ENCODE measurements at regions not wholly inside any gene's neighbourhood (a gene's known extent, or its start where the extent isn't known, plus 50 kb on each side); places are given as distances from the start of the nearest gene placed in this dataset.

GRCh38 chr11:13102513-13102840 is 93.4 kb downstream of the RASSF10 start:
- TF ChIP-seq ZNF70 (CRISPR knock-in tag; IDR thresholded peaks at IDR 0.05) (no peak), ARNTL (CRISPR knock-in tag; IDR thresholded peaks at IDR 0.05; ENCODE audit: borderline replicate concordance, low read depth) (no peak), TSHZ2 (CRISPR knock-in tag; IDR thresholded peaks at IDR 0.05) (no peak), PATZ1 (CRISPR knock-in tag; IDR thresholded peaks at IDR 0.05; ENCODE audit: borderline replicate concordance) (no peak), SNAI2 (CRISPR knock-in tag; IDR thresholded peaks at IDR 0.05) (no peak), ZFP30 (CRISPR knock-in tag; IDR thresholded peaks at IDR 0.05) (no peak), TCF4 (CRISPR knock-in tag; IDR thresholded peaks at IDR 0.05; ENCODE audit: borderline replicate concordance) (no peak)
- TF ChIP-seq, protein P1, sequence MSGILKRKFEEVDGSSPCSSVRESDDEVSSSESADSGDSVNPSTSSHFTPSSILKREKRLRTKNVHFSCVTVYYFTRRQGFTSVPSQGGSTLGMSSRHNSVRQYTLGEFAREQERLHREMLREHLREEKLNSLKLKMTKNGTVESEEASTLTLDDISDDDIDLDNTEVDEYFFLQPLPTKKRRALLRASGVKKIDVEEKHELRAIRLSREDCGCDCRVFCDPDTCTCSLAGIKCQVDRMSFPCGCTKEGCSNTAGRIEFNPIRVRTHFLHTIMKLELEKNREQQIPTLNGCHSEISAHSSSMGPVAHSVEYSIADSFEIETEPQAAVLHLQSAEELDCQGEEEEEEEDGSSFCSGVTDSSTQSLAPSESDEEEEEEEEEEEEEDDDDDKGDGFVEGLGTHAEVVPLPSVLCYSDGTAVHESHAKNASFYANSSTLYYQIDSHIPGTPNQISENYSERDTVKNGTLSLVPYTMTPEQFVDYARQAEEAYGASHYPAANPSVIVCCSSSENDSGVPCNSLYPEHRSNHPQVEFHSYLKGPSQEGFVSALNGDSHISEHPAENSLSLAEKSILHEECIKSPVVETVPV (CRISPR knock-in tag; IDR thresholded peaks at IDR 0.05): no peak
